Vagina (tissue), 2 donors: ENCODE measurements at regions not wholly inside any gene's neighbourhood (a gene's known extent, or its start where the extent isn't known, plus 50 kb on each side); places are given as distances from the start of the nearest gene placed in this dataset.
"Not testable (repeated sequence)": the region's sequence is repeated elsewhere in the genome, so short reads cannot be mapped to it uniquely, and the experiment has no call there.

Experiments used
- POLR2A ChIP-seq, 2 donors: fragments of 450-650 bp; IDR thresholded peaks; one replicate each; pipeline ENCODE4 v1.6.1; 2017; ENCODE audit warnings: antibody characterized with exemption in 2 of 2, mild to moderate bottlenecking in 2 of 2, moderate library complexity in 2 of 2
- TF ChIP-seq, protein P1 (sequence below), 3 experiments: fragments of 450-650 bp in 2 of 3; fragments of 200-600 bp in 1 of 3; sonication (generic) in 1 of 3; IDR thresholded peaks; one replicate each; pipeline ENCODE4 v1.5.1; 2017 to 2019; ENCODE audit warnings: antibody characterized with exemption in 3 of 3, mild to moderate bottlenecking in 2 of 3, moderate library complexity in 2 of 3

DNA sequence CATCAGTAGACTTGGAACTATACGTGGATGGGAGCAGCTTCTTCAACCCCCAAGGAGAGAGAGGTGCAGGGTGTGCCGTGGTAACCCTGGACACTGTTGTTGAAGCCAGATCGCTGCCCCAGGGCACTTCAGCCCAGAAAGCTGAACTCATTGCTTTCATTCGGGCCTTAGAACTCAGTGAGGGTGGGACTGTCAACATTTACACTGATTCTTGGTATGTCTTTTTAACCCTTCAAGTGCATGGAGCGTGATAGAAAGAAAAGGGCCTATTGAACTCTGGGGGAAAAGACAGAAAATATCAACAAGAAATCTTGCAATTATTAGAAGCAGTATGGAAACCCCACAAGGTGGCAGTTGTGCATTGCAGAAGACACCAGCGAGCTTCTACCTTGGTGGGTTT is 74.0 kb downstream of the DAPL1 start:
- TF ChIP-seq, protein P1, sequence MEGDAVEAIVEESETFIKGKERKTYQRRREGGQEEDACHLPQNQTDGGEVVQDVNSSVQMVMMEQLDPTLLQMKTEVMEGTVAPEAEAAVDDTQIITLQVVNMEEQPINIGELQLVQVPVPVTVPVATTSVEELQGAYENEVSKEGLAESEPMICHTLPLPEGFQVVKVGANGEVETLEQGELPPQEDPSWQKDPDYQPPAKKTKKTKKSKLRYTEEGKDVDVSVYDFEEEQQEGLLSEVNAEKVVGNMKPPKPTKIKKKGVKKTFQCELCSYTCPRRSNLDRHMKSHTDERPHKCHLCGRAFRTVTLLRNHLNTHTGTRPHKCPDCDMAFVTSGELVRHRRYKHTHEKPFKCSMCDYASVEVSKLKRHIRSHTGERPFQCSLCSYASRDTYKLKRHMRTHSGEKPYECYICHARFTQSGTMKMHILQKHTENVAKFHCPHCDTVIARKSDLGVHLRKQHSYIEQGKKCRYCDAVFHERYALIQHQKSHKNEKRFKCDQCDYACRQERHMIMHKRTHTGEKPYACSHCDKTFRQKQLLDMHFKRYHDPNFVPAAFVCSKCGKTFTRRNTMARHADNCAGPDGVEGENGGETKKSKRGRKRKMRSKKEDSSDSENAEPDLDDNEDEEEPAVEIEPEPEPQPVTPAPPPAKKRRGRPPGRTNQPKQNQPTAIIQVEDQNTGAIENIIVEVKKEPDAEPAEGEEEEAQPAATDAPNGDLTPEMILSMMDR (IDR thresholded peaks at IDR 0.05) = not testable (repeated sequence)
- not testable (repeated sequence) for TF ChIP-seq POLR2A (IDR thresholded peaks at IDR 0.05)
